Prostate gland (tissue), 2 donors: ENCODE measurements at regions not wholly inside any gene's neighbourhood (a gene's known extent, or its start where the extent isn't known, plus 50 kb on each side); places are given as distances from the start of the nearest gene placed in this dataset.

ENCODE experiments used
- POLR2AphosphoS5 ChIP-seq: sonication (generic); formaldehyde crosslinking; IDR thresholded peaks from one replicate; pipeline ENCODE4 v1.6.1; 2017; ENCODE audit warnings: antibody characterized with exemption
- TF ChIP-seq, protein P1 (sequence below), 4 experiments: fragments of 200-600 bp in 2 of 4; fragments of 450-650 bp in 2 of 4; sonication (generic) in 2 of 4; IDR thresholded peaks; 1 replicate in 3 of 4; 2 replicates in 1 of 4; pipeline ENCODE4 v1.5.1; 2016 to 2019; ENCODE audit warnings: antibody characterized with exemption in 4 of 4, mild to moderate bottlenecking in 2 of 4, moderate library complexity in 2 of 4

DNA sequence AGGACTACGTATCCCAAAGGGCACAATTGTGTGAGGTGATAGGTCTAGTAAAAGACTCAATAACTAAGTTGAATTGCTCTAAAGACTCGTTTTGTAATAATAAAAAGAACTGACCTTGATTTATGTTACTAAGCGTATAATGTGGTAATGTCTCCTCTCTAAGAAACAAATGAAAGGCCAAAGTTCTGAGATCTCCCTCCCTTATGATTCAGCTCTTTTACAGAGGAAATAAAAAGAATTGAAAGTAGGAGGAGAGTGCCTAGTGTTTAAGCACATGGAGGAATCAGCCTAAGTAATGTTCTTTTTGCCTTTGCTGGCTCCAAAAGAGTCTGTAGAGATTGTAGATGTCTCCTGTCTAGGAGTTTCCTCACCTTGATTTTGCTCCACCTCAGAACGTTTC, 98.0 kb downstream of the ARL4A start:
- TF ChIP-seq, protein P1, sequence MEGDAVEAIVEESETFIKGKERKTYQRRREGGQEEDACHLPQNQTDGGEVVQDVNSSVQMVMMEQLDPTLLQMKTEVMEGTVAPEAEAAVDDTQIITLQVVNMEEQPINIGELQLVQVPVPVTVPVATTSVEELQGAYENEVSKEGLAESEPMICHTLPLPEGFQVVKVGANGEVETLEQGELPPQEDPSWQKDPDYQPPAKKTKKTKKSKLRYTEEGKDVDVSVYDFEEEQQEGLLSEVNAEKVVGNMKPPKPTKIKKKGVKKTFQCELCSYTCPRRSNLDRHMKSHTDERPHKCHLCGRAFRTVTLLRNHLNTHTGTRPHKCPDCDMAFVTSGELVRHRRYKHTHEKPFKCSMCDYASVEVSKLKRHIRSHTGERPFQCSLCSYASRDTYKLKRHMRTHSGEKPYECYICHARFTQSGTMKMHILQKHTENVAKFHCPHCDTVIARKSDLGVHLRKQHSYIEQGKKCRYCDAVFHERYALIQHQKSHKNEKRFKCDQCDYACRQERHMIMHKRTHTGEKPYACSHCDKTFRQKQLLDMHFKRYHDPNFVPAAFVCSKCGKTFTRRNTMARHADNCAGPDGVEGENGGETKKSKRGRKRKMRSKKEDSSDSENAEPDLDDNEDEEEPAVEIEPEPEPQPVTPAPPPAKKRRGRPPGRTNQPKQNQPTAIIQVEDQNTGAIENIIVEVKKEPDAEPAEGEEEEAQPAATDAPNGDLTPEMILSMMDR (IDR thresholded peaks at IDR 0.05), result no peak
- no peak for TF ChIP-seq POLR2AphosphoS5
